HUES48 (cell line): ENCODE measurements at regions not wholly inside any gene's neighbourhood (a gene's known extent, or its start where the extent isn't known, plus 50 kb on each side); places are given as distances from the start of the nearest gene placed in this dataset.
"Not testable (repeated sequence)": the region's sequence is repeated elsewhere in the genome, so short reads cannot be mapped to it uniquely, and the experiment has no call there.

Experiments
- H3K27ac ChIP-seq: one replicate; pipeline ENCODE4 v1.7.0; 2013; ENCODE audit warnings: low read depth, low read length, inconsistent platforms
- H3K27me3 ChIP-seq: 2 replicates; pipeline ENCODE4 v1.6.1; 2013; ENCODE audit warnings: mild to moderate bottlenecking, low read length; ENCODE audit not compliant: control insufficient read depth, insufficient read depth
- H3K36me3 ChIP-seq: 2 replicates; pipeline ENCODE4 v1.6.1; 2013; ENCODE audit warnings: low read length; ENCODE audit not compliant: control insufficient read depth, insufficient read depth
- H3K4me1 ChIP-seq: 2 replicates; pipeline ENCODE4 v1.6.1; 2013; ENCODE audit warnings: mild to moderate bottlenecking, low read length; ENCODE audit not compliant: control insufficient read depth, insufficient read depth
- H3K4me3 ChIP-seq: 2 replicates; pipeline ENCODE4 v1.5.1; 2013; ENCODE audit warnings: mild to moderate bottlenecking, low read depth, low read length
- H3K9ac ChIP-seq: 2 replicates; pipeline ENCODE4 v1.6.1; 2013; ENCODE audit warnings: mild to moderate bottlenecking, low read depth, low read length, moderate library complexity
- H3K9me3 ChIP-seq: 2 replicates; pipeline ENCODE4 v1.6.1; 2013; ENCODE audit warnings: low read length; ENCODE audit not compliant: control insufficient read depth, insufficient read depth

GRCh38 chr2:52495816-52496215, 1271.8 kb upstream of the CHAC2 start:
- Histone ChIP-seq H3K9ac (no peak overlapping the region), H3K36me3 (no peaks in the 10 kb centered on the region), H3K9me3 (peaks cover 16% of the 10 kb centered on the region), H3K27ac (no peak overlapping the region), H3K4me1 (no peaks in the 10 kb centered on the region), H3K4me3 (no peak overlapping the region), H3K27me3 (no peaks in the 10 kb centered on the region)

GRCh38 chr2:52477166-52477565, 1290.4 kb upstream of the CHAC2 start:
- Histone ChIP-seq H3K9ac (no peak overlapping the region), H3K27me3 (no peaks in the 10 kb centered on the region)

GRCh38 chr2:52475590-52475989, 1292.0 kb upstream of the CHAC2 start:
- 0 out of 2 replicates have a peak, but pooled peaks cover 10% of the 10 kb centered on the region for H3K9me3 ChIP-seq
- no peaks in the 10 kb centered on the region for H3K27me3 ChIP-seq
- no peak overlapping the region for H3K4me3 ChIP-seq
- H3K27ac ChIP-seq = no peak overlapping the region
- no peaks in the 10 kb centered on the region for H3K4me1 ChIP-seq
- H3K36me3 ChIP-seq = no peaks in the 10 kb centered on the region
- no peak overlapping the region for H3K9ac ChIP-seq

More at GRCh38 chr2:52477166-52477565, 1290.4 kb upstream of the CHAC2 start:
- no peak overlapping the region for H3K27ac ChIP-seq
- no peaks in the 10 kb centered on the region for H3K36me3 ChIP-seq
- no peaks in the 10 kb centered on the region for H3K9me3 ChIP-seq
- no peaks in the 10 kb centered on the region for H3K4me1 ChIP-seq
- H3K4me3 ChIP-seq = no peak overlapping the region

- no peak overlapping the region for H3K27ac ChIP-seq
- no peak overlapping the region for H3K4me3 ChIP-seq
- H3K9me3 ChIP-seq = 0 out of 2 replicates have a peak, but pooled peaks cover 10% of the 10 kb centered on the region
- H3K27me3 ChIP-seq = no peaks in the 10 kb centered on the region
- H3K9ac ChIP-seq = no peak overlapping the region
- H3K36me3 ChIP-seq = no peaks in the 10 kb centered on the region
- H3K4me1 ChIP-seq = peaks cover 4% of the 10 kb centered on the region; the same call in 1 of the 2 replicates
Measured at GRCh38 chr2:52474091-52474490, 1293.5 kb upstream of the CHAC2 start.

- Histone ChIP-seq H3K4me3 (no peak overlapping the region), H3K36me3 (no peaks in the 10 kb centered on the region), H3K9ac (no peak overlapping the region), H3K9me3 (0 out of 2 replicates have a peak, but pooled peaks cover 10% of the 10 kb centered on the region), H3K4me1 (peaks cover 4% of the 10 kb centered on the region; the same call in 1 of the 2 replicates), H3K27ac (no peak overlapping the region), H3K27me3 (no peaks in the 10 kb centered on the region)
Measured at GRCh38 chr2:52473526-52473925, 1294.1 kb upstream of the CHAC2 start.

- not testable (repeated sequence) for H3K9ac ChIP-seq, H3K27ac ChIP-seq, H3K36me3 ChIP-seq, H3K4me3 ChIP-seq, H3K27me3 ChIP-seq, H3K9me3 ChIP-seq
- peaks cover 20% of the 10 kb centered on the region for H3K4me1 ChIP-seq
Measured at GRCh38 chr2:52470457-52470856, 1297.1 kb upstream of the CHAC2 start.

- Histone ChIP-seq H3K27me3 (no peaks in the 10 kb centered on the region), H3K9ac (no peak overlapping the region), H3K36me3 (no peaks in the 10 kb centered on the region), H3K9me3 (0 out of 2 replicates have a peak, but pooled peaks cover 10% of the 10 kb centered on the region), H3K4me1 (peaks cover 23% of the 10 kb centered on the region), H3K4me3 (no peak overlapping the region), H3K27ac (no peak overlapping the region)
Measured at GRCh38 chr2:52467189-52467588, 1300.4 kb upstream of the CHAC2 start.

- Histone ChIP-seq H3K36me3 (no peaks in the 10 kb centered on the region), H3K4me3 (no peak overlapping the region), H3K4me1 (peaks cover 23% of the 10 kb centered on the region), H3K27me3 (no peaks in the 10 kb centered on the region), H3K9ac (no peak overlapping the region), H3K27ac (no peak overlapping the region), H3K9me3 (no peaks in the 10 kb centered on the region)
Measured at GRCh38 chr2:52465287-52465686, 1302.3 kb upstream of the CHAC2 start.

GRCh38 chr2:52463457-52463856, 1304.1 kb upstream of the CHAC2 start:
- no peak overlapping the region for H3K9ac ChIP-seq
- H3K36me3 ChIP-seq = no peaks in the 10 kb centered on the region
- H3K9me3 ChIP-seq = no peaks in the 10 kb centered on the region
- peaks cover 24% of the 10 kb centered on the region for H3K4me1 ChIP-seq
- H3K4me3 ChIP-seq = no peak overlapping the region
- H3K27ac ChIP-seq = no peak overlapping the region
- no peaks in the 10 kb centered on the region for H3K27me3 ChIP-seq

GRCh38 chr2:52456561-52457377, 1310.8 kb upstream of the CHAC2 start:
- Histone ChIP-seq H3K4me1 (peaks cover 22% of the 10 kb centered on the region), H3K9me3 (no peaks in the 10 kb centered on the region), H3K4me3 (no peak overlapping the region), H3K27ac (peak overlapping the region; percentile 84), H3K27me3 (no peaks in the 10 kb centered on the region), H3K9ac (no peak overlapping the region), H3K36me3 (no peaks in the 10 kb centered on the region)

- no peaks in the 10 kb centered on the region for H3K36me3 ChIP-seq
- H3K4me3 ChIP-seq = no peak overlapping the region
- H3K9ac ChIP-seq = no peak overlapping the region
- peaks cover 22% of the 10 kb centered on the region for H3K4me1 ChIP-seq
- H3K27ac ChIP-seq = no peak overlapping the region
- H3K9me3 ChIP-seq = no peaks in the 10 kb centered on the region
- no peaks in the 10 kb centered on the region for H3K27me3 ChIP-seq
Measured at GRCh38 chr2:52454962-52455361, 1312.6 kb upstream of the CHAC2 start.
